Erythroblast (primary cell): ENCODE measurements at regions not wholly inside any gene's neighbourhood (a gene's known extent, or its start where the extent isn't known, plus 50 kb on each side); places are given as distances from the start of the nearest gene placed in this dataset.

Experiments used
- GATA1 ChIP-seq: IDR thresholded peaks from 2 replicates; pipeline ENCODE4 v1.6.1; 2011; ENCODE audit warnings: low read depth, mild to moderate bottlenecking, control low read depth, low read length, moderate library complexity
- POLR2A ChIP-seq: IDR thresholded peaks from 2 replicates; pipeline ENCODE4 v1.6.1; 2011; ENCODE audit warnings: mild to moderate bottlenecking, low read length

DNA sequence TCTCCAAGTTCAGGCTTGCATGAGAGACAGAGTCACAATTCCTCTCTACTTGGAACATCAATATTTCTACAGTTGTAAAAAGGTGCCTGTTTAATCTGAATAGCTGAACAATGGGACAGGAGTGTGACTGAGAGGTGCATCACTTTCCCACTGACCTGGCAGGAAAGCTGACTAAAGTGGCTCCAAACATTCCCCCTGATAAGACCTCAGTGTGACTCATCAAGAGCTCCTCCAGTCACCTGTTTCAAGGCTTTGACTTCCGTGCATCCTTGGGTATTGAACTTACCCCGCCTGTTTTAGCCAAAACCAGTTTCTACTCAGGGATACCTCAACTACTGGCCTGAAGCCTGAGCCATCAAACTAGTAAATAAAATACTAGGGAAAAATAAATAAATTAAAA lies 453.9 kb upstream of the DDX18 start:
- TF ChIP-seq POLR2A: no peak
- no peak for TF ChIP-seq GATA1
